ENCODE measurements at regions not wholly inside any gene's neighbourhood (a gene's known extent, or its start where the extent isn't known, plus 50 kb on each side); places are given as distances from the start of the nearest gene placed in this dataset.

DNA sequence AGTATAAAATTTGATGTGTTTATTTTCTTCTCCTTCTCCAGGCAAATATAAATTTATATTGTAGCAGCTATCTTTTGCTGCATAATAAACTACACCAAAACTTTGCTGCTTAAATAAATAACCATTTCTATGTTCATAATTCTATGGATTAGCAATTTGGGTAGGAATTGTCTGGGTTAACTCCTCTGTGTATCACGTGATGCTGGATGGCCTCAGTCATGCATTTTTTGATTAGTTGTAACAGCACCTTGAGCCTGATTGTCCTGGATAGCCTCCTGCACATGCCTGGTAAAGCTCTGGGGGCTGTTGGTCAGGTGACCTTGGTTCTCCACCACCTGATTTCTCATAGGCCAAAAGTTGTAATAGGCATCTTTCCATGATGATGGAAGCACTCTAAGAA is 572.9 kb downstream of the ETV1 start:
- no peaks in the 10 kb centered on the region for H3K79me2 ChIP-seq (ENCODE audit: low read length)
- no peaks in the 10 kb centered on the region for H4K20me1 ChIP-seq (ENCODE audit: insufficient read depth, low read length)
- no peaks in the 10 kb centered on the region for H3F3A ChIP-seq (ENCODE audit: insufficient read depth, low read length)
- no peaks in the 10 kb centered on the region for H3K36me3 ChIP-seq (replicated peaks; ENCODE audit: insufficient read depth, low read length)
- no peak overlapping the region for H3K4me2 ChIP-seq (ENCODE audit: low read depth, low read length)
- no peaks in the 10 kb centered on the region for H3K27me3 ChIP-seq (replicated peaks; ENCODE audit: insufficient read depth, low read length)
- H3K9ac ChIP-seq (ENCODE audit: low read length) = no peak overlapping the region
- no peaks in the 10 kb centered on the region for H3K9me3 ChIP-seq (replicated peaks; ENCODE audit: insufficient read depth, low read length)
- no peak overlapping the region for H3K4me3 ChIP-seq (ENCODE audit: low read length)
- no peak overlapping the region for H3K27ac ChIP-seq (ENCODE audit: low read length)
- H3K9me2 ChIP-seq (replicated peaks; ENCODE audit: insufficient read depth, low read length) = no peaks in the 10 kb centered on the region
- H3K4me1 ChIP-seq (ENCODE audit: low read length) = no peaks in the 10 kb centered on the region
- no peak for DNase-seq
- no peak overlapping the region for H2AFZ ChIP-seq (ENCODE audit: low read length)
- TF ChIP-seq EZH2phosphoT487 (IDR thresholded peaks at IDR 0.05; ENCODE audit: low read length) (no peak), EZH2 (optimal IDR thresholded peaks at IDR 0.05; ENCODE audit: low read depth, low read length) (no peak)
- TF ChIP-seq, protein P1, sequence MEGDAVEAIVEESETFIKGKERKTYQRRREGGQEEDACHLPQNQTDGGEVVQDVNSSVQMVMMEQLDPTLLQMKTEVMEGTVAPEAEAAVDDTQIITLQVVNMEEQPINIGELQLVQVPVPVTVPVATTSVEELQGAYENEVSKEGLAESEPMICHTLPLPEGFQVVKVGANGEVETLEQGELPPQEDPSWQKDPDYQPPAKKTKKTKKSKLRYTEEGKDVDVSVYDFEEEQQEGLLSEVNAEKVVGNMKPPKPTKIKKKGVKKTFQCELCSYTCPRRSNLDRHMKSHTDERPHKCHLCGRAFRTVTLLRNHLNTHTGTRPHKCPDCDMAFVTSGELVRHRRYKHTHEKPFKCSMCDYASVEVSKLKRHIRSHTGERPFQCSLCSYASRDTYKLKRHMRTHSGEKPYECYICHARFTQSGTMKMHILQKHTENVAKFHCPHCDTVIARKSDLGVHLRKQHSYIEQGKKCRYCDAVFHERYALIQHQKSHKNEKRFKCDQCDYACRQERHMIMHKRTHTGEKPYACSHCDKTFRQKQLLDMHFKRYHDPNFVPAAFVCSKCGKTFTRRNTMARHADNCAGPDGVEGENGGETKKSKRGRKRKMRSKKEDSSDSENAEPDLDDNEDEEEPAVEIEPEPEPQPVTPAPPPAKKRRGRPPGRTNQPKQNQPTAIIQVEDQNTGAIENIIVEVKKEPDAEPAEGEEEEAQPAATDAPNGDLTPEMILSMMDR (IDR thresholded peaks at IDR 0.05; ENCODE audit: low read length) = no peak

GRCh38 chr7:13420726-13421125 is 568.7 kb downstream of the ETV1 start:
- no peak for DNase-seq
- Histone ChIP-seq H3K4me1 (ENCODE audit: low read length) (no peaks in the 10 kb centered on the region), H3F3A (ENCODE audit: insufficient read depth, low read length) (no peaks in the 10 kb centered on the region), H3K27ac (ENCODE audit: low read length) (no peak overlapping the region), H2AFZ (ENCODE audit: low read length) (no peak overlapping the region), H3K4me2 (ENCODE audit: low read depth, low read length) (no peak overlapping the region), H3K9ac (ENCODE audit: low read length) (no peak overlapping the region), H3K79me2 (ENCODE audit: low read length) (no peaks in the 10 kb centered on the region), H3K4me3 (ENCODE audit: low read length) (no peak overlapping the region), H3K9me3 (replicated peaks; ENCODE audit: insufficient read depth, low read length) (no peaks in the 10 kb centered on the region), H4K20me1 (ENCODE audit: insufficient read depth, low read length) (no peaks in the 10 kb centered on the region), H3K36me3 (replicated peaks; ENCODE audit: insufficient read depth, low read length) (no peaks in the 10 kb centered on the region), H3K9me2 (replicated peaks; ENCODE audit: insufficient read depth, low read length) (no peaks in the 10 kb centered on the region), H3K27me3 (replicated peaks; ENCODE audit: insufficient read depth, low read length) (no peaks in the 10 kb centered on the region)
- TF ChIP-seq EZH2phosphoT487 (IDR thresholded peaks at IDR 0.05; ENCODE audit: low read length) (no peak), EZH2 (optimal IDR thresholded peaks at IDR 0.05; ENCODE audit: low read depth, low read length) (no peak)

GRCh38 chr7:13421776-13422175 is 567.7 kb downstream of the ETV1 start:
- TF ChIP-seq, protein P1 (IDR thresholded peaks at IDR 0.05; ENCODE audit: low read length) = no peak
- TF ChIP-seq EZH2 (optimal IDR thresholded peaks at IDR 0.05; ENCODE audit: low read depth, low read length) = no peak
- no peak for TF ChIP-seq EZH2phosphoT487 (IDR thresholded peaks at IDR 0.05; ENCODE audit: low read length)
- H3F3A ChIP-seq (ENCODE audit: insufficient read depth, low read length) = no peaks in the 10 kb centered on the region
- H3K4me2 ChIP-seq (ENCODE audit: low read depth, low read length) = no peak overlapping the region
- H4K20me1 ChIP-seq (ENCODE audit: insufficient read depth, low read length) = no peaks in the 10 kb centered on the region
- DNase-seq = no peak
- H3K9me3 ChIP-seq (replicated peaks; ENCODE audit: insufficient read depth, low read length) = no peaks in the 10 kb centered on the region
- H3K9ac ChIP-seq (ENCODE audit: low read length) = no peak overlapping the region
- no peak overlapping the region for H3K27ac ChIP-seq (ENCODE audit: low read length)
- no peaks in the 10 kb centered on the region for H3K9me2 ChIP-seq (replicated peaks; ENCODE audit: insufficient read depth, low read length)
- H3K36me3 ChIP-seq (replicated peaks; ENCODE audit: insufficient read depth, low read length) = no peaks in the 10 kb centered on the region
- no peaks in the 10 kb centered on the region for H3K79me2 ChIP-seq (ENCODE audit: low read length)
- H3K4me1 ChIP-seq (ENCODE audit: low read length) = no peaks in the 10 kb centered on the region
- no peak overlapping the region for H2AFZ ChIP-seq (ENCODE audit: low read length)
- no peaks in the 10 kb centered on the region for H3K27me3 ChIP-seq (replicated peaks; ENCODE audit: insufficient read depth, low read length)
- H3K4me3 ChIP-seq (ENCODE audit: low read length) = no peak overlapping the region

DNA sequence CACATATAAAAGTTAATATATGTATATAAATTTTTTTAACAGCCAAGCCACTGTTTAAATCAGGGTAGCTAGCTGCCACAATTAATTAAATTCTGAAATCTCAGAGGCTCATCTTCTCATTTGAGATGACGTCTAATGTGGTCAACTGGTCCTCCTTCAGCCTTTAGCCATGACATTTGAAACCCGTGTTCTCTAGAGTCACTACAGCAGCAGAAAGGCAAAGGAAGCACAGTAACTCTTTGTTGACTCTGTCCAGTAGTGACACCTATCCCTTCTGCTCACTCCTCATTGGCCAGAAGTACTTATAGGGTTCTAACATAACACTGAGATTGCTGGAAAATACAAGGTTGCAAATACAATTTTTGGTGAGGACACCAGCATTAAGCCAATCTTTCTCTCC is 555.5 kb downstream of the ETV1 start:
- Histone ChIP-seq H3K27ac (ENCODE audit: low read length) (no peak overlapping the region), H2AFZ (ENCODE audit: low read length) (no peak overlapping the region), H3K4me3 (ENCODE audit: low read length) (no peak overlapping the region), H3K4me1 (ENCODE audit: low read length) (no peaks in the 10 kb centered on the region), H3K4me2 (ENCODE audit: low read depth, low read length) (no peak overlapping the region), H3K36me3 (replicated peaks; ENCODE audit: insufficient read depth, low read length) (no peaks in the 10 kb centered on the region), H3K9me2 (replicated peaks; ENCODE audit: insufficient read depth, low read length) (no peaks in the 10 kb centered on the region), H3K9ac (ENCODE audit: low read length) (no peak overlapping the region), H4K20me1 (ENCODE audit: insufficient read depth, low read length) (0 out of 2 replicates have a peak, but pooled peaks cover 2% of the 10 kb centered on the region), H3K27me3 (replicated peaks; ENCODE audit: insufficient read depth, low read length) (no peaks in the 10 kb centered on the region), H3F3A (ENCODE audit: insufficient read depth, low read length) (no peaks in the 10 kb centered on the region), H3K9me3 (replicated peaks; ENCODE audit: insufficient read depth, low read length) (no peaks in the 10 kb centered on the region), H3K79me2 (ENCODE audit: low read length) (no peaks in the 10 kb centered on the region)
- no peak for TF ChIP-seq EZH2 (optimal IDR thresholded peaks at IDR 0.05; ENCODE audit: low read depth, low read length)
- TF ChIP-seq, protein P1 (IDR thresholded peaks at IDR 0.05; ENCODE audit: low read length) = no peak
- no peak for TF ChIP-seq EZH2phosphoT487 (IDR thresholded peaks at IDR 0.05; ENCODE audit: low read length)
- DNase-seq = no peak
